ENCODE measurements at regions not wholly inside any gene's neighbourhood (a gene's known extent, or its start where the extent isn't known, plus 50 kb on each side); places are given as distances from the start of the nearest gene placed in this dataset.

DNA sequence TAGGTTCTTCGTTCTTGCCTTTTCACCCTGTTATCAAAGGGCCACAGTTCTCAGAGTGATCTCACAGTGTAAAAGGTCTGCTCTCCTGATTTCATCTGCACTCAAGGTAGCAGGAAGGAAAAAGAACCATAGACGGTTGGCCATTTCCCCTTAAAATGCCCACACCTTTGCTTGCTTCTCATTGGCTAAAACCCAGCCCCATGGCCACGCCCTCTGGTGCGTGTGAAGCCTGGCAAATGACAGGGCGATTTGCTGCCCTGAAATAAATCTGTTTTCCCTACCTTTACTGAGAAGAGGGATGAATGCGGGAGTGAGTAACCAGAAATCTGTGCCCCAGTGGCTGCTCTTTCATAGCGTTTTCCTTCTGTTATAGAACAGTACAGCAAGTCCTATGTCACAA lies 269.3 kb downstream of the POU4F1 start:
- no peak for DNase-seq (ENCODE audit: low read depth in 2 of 2)

GRCh38 chr13:78326633-78327032 lies 276.7 kb downstream of the POU4F1 start:
- no peak for DNase-seq (ENCODE audit: low read depth in 2 of 2)

DNA sequence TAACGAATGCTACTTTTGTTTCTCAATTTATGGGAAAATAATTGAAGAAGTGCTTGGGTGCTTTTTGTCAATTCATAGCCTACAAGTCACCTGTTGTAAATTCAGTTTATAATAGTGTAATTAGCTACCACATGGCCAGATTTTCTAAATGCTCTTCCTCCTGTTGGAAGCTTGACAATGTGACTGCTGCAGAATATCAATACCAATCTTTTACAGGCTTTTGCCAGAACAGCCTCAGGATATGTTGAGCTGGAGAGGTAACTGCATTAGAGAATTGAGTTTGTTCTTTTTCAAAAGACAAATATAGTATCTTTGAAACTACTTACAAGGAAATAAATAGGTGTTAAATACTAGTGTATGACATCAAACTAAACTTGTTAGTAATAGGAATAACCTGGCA lies 277.8 kb downstream of the POU4F1 start:
- DNase-seq (ENCODE audit: low read depth in 2 of 2), result no peak

GRCh38 chr13:78323848-78324247 lies 279.5 kb downstream of the POU4F1 start:
- no peak for DNase-seq (ENCODE audit: low read depth in 2 of 2)

DNA sequence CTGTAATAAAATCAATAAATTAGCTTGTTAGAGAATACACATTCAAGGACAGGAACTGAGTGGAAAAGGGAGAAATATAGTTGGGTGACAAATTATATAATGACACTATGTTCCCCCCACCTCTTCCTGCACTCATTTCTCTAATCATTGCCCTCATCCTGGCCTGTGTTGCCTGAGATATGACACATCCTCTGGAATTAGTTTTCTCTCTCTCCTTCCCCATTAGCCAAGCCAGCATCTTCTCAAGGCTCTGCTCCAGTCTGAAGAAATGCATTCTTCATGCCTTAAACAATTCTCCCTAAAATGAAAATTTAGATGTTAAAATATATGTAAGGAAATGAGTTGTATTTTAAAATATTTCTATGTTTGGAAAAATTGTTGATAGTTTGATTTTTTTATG lies 280.3 kb downstream of the POU4F1 start:
- no peak for DNase-seq (ENCODE audit: low read depth in 2 of 2)

DNA sequence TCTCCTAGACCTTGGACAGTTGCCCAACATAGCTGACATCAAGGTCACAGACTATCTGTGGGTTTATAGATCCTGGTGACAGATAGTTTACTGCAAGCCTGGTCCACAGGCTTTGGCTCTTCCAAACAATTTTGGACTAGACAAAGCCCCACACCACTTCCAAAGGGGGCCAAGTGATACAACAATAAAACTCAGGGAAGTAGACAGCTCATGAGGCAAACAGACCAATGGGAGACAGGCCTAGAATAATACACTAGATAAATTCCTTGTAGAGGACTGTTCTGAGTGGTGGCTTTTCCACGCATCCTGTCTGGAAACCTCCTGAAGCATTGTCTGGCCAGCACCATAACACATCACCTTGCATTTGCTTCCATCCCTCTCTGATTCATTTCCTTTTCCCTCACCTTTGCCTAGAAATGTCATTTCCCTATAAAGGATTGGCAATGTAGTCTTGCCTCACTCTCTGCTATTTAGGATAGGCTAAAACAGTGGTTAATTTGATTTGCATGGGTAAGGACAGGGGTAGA lies 284.2 kb downstream of the POU4F1 start:
- no peak for DNase-seq (ENCODE audit: low read depth in 2 of 2)

- DNase-seq (ENCODE audit: low read depth in 2 of 2), result no peak
Observed at GRCh38 chr13:78317030-78317429, 286.3 kb downstream of the POU4F1 start.

DNA sequence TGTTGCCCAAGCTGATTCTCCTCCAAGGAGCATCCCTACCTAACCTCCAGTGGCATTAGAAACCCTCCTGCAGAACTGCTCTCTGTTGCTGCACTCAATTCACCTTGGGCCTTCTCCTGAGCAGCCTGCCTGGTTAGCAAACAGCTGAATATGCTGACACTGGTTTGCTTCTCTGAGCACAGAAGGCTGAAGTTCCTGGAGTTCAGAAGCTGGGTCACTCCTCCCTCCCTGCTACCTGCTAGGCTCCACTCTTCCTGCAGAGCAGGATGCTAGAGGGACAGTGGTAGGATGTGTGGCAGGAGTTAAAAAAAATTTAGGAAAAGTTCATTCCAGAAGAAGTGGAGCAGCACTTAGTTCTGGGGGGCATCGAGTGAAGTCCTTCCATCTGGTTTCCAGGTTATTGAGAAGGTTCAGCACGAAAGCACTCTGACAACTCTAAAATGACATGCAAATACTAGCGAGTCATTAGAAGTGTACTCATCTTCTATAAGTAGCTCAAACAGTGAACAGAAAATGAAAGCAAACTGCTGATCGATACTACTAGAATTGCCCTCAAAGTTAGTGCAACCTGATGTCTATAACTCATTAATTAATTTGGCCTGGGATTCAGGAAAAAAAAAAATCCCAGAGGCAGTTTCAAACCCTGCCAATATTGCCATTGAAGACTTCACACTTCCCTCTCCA lies 293.7 kb downstream of the POU4F1 start:
- DNase-seq (ENCODE audit: low read depth in 2 of 2), result no peak

DNA sequence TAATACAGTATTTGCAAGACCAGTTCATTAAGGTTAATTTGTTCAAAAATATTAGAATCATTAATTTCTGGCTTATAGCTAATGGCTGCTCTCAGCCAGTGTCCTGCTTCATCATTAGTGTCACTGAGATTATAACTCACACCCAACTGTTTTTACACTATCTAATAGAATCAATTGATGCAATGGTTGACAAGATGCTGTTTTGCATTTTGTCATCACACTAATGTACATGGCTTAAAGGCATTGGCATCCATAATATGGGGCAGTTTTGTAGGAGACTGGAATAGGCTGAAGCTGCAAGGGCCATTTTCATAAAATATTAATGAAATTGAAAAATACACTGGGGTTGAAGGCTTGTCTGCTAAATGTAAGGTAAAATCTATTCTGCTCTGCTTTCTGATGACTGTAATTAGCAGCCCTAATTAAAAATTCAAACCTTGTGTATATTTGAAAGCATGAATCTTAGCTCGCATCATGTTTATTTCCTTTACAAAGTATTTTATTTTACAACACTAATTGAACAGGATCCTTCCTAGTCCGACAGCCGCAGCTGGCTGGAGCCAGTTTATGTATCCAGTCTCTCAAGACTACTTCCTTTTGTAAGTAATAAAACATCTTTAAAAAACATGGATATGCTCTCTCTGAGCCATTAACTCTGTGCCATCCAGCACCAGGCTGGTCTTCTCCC lies 296.7 kb downstream of the POU4F1 start:
- no peak for DNase-seq (ENCODE audit: low read depth in 2 of 2)

- no peak for DNase-seq (ENCODE audit: low read depth in 2 of 2)
Observed at GRCh38 chr13:78305171-78305570, 298.2 kb downstream of the POU4F1 start.

GRCh38 chr13:78299832-78300623 lies 303.3 kb downstream of the POU4F1 start:
- DNase-seq (ENCODE audit: low read depth in 2 of 2), result no peak

- DNase-seq (ENCODE audit: low read depth in 2 of 2), result no peak
Observed at GRCh38 chr13:78298657-78299056, 304.7 kb downstream of the POU4F1 start.

DNA sequence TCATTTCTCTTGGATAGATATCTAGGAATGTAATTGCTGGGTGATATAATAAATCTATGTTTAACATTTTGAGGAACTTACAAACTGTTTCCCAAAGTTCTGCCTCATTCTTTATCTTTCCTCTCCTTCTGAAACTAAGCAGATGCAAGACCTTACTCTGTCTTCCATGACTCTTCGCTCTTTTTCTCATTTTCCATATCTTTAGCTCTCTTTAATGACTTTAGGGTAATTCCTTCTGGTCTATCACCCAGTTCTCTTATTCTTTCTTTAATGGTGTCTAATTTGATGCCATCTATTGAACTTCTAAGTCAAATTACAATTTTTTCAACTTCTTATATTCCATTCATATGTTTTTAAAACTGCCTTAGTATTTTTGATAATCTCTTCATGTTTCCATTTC lies 316.6 kb downstream of the POU4F1 start:
- no peak for DNase-seq (ENCODE audit: low read depth in 2 of 2)

GRCh38 chr13:78265098-78265497 lies 338.3 kb downstream of the POU4F1 start:
- no peak for DNase-seq (ENCODE audit: low read depth in 2 of 2)

- no peak for DNase-seq (ENCODE audit: low read depth in 2 of 2)
Observed at GRCh38 chr13:78258304-78258703, 339.7 kb upstream of the EDNRB start.

DNA sequence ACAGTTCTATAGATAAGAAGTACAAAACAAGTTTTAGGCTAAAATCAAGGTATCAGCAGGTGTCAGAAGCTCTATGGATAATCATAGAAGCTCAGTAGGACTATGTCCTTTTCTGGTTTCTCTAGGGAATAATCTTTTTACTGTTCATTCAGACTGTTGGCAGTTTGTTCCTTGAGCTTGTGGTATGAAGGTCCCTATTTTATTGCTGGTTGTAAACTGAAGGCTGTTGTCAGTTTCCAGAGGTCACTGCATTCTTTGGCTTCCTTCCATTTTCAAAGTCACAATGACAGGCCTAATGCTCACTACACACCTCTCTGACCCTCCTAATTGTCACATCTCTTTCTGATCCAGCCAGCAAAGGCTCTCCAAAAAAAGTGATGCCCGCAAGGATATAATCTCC lies 337.9 kb upstream of the EDNRB start:
- DNase-seq (ENCODE audit: low read depth in 2 of 2), result no peak

DNA sequence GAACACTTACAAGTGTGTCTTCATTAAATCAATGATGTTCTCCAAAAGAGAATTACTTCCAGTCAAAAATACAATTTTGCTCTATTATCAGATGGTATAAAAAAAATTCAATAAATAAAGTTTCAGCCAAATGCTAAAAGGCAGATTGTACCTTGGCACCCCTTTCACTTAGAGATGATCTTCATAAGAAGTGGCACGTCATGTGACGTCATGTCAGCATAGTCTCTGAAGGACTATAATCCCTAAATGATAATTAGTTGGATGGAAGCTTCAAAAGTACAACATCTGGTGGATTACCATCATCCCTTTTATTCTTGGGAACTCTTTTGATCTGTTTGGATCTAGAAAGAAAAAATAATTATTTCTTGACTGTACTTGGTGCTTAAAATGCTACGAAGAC lies 335.5 kb upstream of the EDNRB start:
- no peak for DNase-seq (ENCODE audit: low read depth in 2 of 2)

GRCh38 chr13:78247362-78247761 lies 328.7 kb upstream of the EDNRB start:
- DNase-seq (ENCODE audit: low read depth in 2 of 2), result no peak

GRCh38 chr13:78241278-78241919 lies 322.8 kb upstream of the EDNRB start:
- peak in 1 of 2 experiments; percentile 3 for DNase-seq (ENCODE audit: low read depth in 2 of 2)

GRCh38 chr13:78239714-78240113 lies 321.1 kb upstream of the EDNRB start:
- DNase-seq (ENCODE audit: low read depth in 2 of 2), result no peak

GRCh38 chr13:78238911-78239310 lies 320.3 kb upstream of the EDNRB start:
- no peak for DNase-seq (ENCODE audit: low read depth in 2 of 2)

- DNase-seq (ENCODE audit: low read depth in 2 of 2), result no peak
Observed at GRCh38 chr13:78228940-78229339, 310.3 kb upstream of the EDNRB start.
